Hepatocyte (in vitro differentiated cells): ENCODE measurements at regions not wholly inside any gene's neighbourhood (a gene's known extent, or its start where the extent isn't known, plus 50 kb on each side); places are given as distances from the start of the nearest gene placed in this dataset.

ENCODE experiments used
- CTCF ChIP-seq: fragments of 200-600 bp; sonication (generic); IDR thresholded peaks from 2 replicates; pipeline ENCODE4 v1.5.1; 2016; ENCODE audit warnings: antibody characterized with exemption, mild to moderate bottlenecking; ENCODE audit not compliant: poor library complexity
- EZH2 ChIP-seq: fragments of 200-600 bp; sonication (generic); IDR thresholded peaks from 2 replicates; pipeline ENCODE4 v1.6.1; 2016; ENCODE audit warnings: antibody characterized with exemption, mild to moderate bottlenecking, borderline replicate concordance

- TF ChIP-seq CTCF (no peak), EZH2 (no peak)
Measured at GRCh38 chr13:30147421-30147820, 159.9 kb downstream of the KATNAL1 start.
